ENCODE measurements at regions not wholly inside any gene's neighbourhood (a gene's known extent, or its start where the extent isn't known, plus 50 kb on each side); places are given as distances from the start of the nearest gene placed in this dataset.
A peak's percentile ranks its signal among the peaks of the same experiment; 100 is the strongest.
"Not testable (repeated sequence)": the region's sequence is repeated elsewhere in the genome, so short reads cannot be mapped to it uniquely, and the experiment has no call there.

DNA sequence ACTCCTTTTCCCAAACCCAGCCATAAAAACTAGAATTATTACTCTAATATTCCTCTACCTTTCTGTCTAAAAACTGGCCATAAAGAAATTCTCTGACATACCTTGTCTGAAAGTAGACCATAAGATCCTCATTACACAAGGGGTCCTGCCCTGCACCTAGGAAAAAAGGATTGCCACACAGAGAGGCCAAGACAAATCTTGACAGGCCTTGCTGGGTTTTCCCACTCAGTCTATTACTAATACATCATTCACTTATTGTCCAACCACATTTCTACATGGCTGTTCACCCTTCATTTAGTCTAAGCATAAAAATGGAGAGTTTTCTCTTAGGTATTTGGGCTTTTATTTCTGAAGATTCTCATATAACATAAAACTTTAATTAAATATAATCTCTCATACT, 319.8 kb downstream of the PCDH20 start:
- Histone ChIP-seq H3K4me1 (ENCODE audit: control insufficient read depth, insufficient read depth, low read length) (peaks cover 7% of the 10 kb centered on the region), H3K27ac (ENCODE audit: low read depth, low read length) (no peak overlapping the region), H3K9ac (ENCODE audit: extremely low read depth, low read length, poor library complexity, severe bottlenecking) (no peak overlapping the region), H3K9me3 (ENCODE audit: control insufficient read depth, low read length) (peaks cover 6% of the 10 kb centered on the region), H3K27me3 (ENCODE audit: control insufficient read depth, insufficient read depth, low read length, poor library complexity, severe bottlenecking) (no peaks in the 10 kb centered on the region), H3K4me3 (ENCODE audit: low read length) (peak overlapping the region; percentile 72), H3K36me3 (ENCODE audit: control insufficient read depth, insufficient read depth, low read length) (peaks cover 36% of the 10 kb centered on the region)
- Mint-ChIP-seq H3K27ac (no peak overlapping the region), H3K27me3 (ENCODE audit: insufficient read depth) (no peaks in the 10 kb centered on the region), H3K36me3 (ENCODE audit: low read depth) (peaks cover 62% of the 10 kb centered on the region), H3K9me3 (peaks cover 2% of the 10 kb centered on the region), H3K4me3 (no peak overlapping the region), H3K4me1 (peaks cover 49% of the 10 kb centered on the region)
- no peak for DNase-seq
- TF ChIP-seq, protein P1, sequence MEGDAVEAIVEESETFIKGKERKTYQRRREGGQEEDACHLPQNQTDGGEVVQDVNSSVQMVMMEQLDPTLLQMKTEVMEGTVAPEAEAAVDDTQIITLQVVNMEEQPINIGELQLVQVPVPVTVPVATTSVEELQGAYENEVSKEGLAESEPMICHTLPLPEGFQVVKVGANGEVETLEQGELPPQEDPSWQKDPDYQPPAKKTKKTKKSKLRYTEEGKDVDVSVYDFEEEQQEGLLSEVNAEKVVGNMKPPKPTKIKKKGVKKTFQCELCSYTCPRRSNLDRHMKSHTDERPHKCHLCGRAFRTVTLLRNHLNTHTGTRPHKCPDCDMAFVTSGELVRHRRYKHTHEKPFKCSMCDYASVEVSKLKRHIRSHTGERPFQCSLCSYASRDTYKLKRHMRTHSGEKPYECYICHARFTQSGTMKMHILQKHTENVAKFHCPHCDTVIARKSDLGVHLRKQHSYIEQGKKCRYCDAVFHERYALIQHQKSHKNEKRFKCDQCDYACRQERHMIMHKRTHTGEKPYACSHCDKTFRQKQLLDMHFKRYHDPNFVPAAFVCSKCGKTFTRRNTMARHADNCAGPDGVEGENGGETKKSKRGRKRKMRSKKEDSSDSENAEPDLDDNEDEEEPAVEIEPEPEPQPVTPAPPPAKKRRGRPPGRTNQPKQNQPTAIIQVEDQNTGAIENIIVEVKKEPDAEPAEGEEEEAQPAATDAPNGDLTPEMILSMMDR (conservative IDR thresholded peaks at IDR 0.05), result no peak

DNA sequence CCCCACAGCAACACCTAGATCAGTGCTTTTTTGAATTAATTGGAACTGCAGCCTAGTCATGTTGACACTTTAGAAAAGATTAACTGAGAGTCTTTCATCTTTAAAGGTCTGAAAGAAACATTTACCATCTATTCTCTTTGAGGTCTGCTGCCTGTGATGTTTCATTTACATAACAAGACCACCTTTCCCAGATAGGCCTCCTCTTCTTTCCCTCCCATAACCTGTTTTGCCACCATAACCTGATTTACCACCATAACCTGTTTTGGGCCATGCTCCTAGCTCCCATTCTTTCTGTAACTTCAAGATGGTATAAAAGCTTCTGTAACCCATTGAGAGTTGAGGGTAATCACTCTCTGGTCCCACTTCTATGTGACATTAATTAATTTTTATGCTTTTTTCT, 320.8 kb downstream of the PCDH20 start:
- Mint-ChIP-seq H3K4me3 (peak overlapping the region; percentile 87), H3K4me1 (peaks cover 50% of the 10 kb centered on the region), H3K27ac (peak overlapping the region; percentile 44), H3K27me3 (ENCODE audit: insufficient read depth) (no peaks in the 10 kb centered on the region), H3K36me3 (ENCODE audit: low read depth) (peaks cover 54% of the 10 kb centered on the region), H3K9me3 (peaks cover 4% of the 10 kb centered on the region)
- Histone ChIP-seq H3K27ac (ENCODE audit: low read depth, low read length) (no peak overlapping the region), H3K27me3 (ENCODE audit: control insufficient read depth, insufficient read depth, low read length, poor library complexity, severe bottlenecking) (no peaks in the 10 kb centered on the region), H3K36me3 (ENCODE audit: control insufficient read depth, insufficient read depth, low read length) (peaks cover 36% of the 10 kb centered on the region), H3K4me1 (ENCODE audit: control insufficient read depth, insufficient read depth, low read length) (peaks cover 7% of the 10 kb centered on the region), H3K9ac (ENCODE audit: extremely low read depth, low read length, poor library complexity, severe bottlenecking) (no peak overlapping the region), H3K4me3 (ENCODE audit: low read length) (peak overlapping the region; percentile 72), H3K9me3 (ENCODE audit: control insufficient read depth, low read length) (peaks cover 6% of the 10 kb centered on the region)
- DNase-seq, result no peak
- TF ChIP-seq, protein P1 (conservative IDR thresholded peaks at IDR 0.05), result no peak

DNA sequence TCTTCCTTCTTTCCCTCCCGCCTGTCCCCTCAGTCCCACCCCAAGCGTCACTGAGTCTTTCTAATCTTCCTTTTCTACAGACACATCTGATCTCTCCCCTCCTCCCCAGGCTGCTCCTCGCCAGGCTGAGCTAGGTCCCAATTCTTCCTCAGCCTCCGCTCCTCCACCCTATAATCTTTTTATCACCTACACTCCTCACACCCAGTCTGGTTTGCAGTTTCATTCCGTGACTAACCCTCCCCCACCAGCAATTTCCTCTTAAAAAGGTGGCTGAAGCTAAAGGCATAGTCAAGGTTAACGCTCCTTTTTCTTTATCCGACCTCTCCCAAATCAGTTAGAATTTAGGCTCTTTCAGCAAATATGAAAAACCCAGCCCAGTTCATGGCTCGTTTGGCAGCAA, 325.8 kb downstream of the PCDH20 start:
- Histone ChIP-seq H3K4me3 (ENCODE audit: low read length) (peak overlapping the region; percentile 84), H3K4me1 (ENCODE audit: control insufficient read depth, insufficient read depth, low read length) (peaks cover 12% of the 10 kb centered on the region), H3K9ac (ENCODE audit: extremely low read depth, low read length, poor library complexity, severe bottlenecking) (peak overlapping the region; percentile 81), H3K36me3 (ENCODE audit: control insufficient read depth, insufficient read depth, low read length) (peaks cover 25% of the 10 kb centered on the region), H3K9me3 (ENCODE audit: control insufficient read depth, low read length) (peaks cover 10% of the 10 kb centered on the region)
- DNase-seq, result peak; percentile 63
- not testable (repeated sequence) for H3K27me3 ChIP-seq (ENCODE audit: control insufficient read depth, insufficient read depth, low read length, poor library complexity, severe bottlenecking); H3K27me3 Mint-ChIP-seq (ENCODE audit: insufficient read depth); H3K27ac ChIP-seq (ENCODE audit: low read depth, low read length); H3K9me3 Mint-ChIP-seq
- 45 to 61% methylated on average over 4 to 8 of the region's 8 CpGs for WGBS, 2 experiments (ENCODE audit: insufficient coverage in 1 of 2, insufficient read length in 1 of 2)
- peaks cover 40% of the 10 kb centered on the region for H3K36me3 Mint-ChIP-seq (ENCODE audit: low read depth)
- H3K4me3 Mint-ChIP-seq, result peak overlapping the region; percentile 87
- H3K4me1 Mint-ChIP-seq, result peaks cover 64% of the 10 kb centered on the region
- H3K27ac Mint-ChIP-seq, result peak overlapping the region; percentile 95

DNA sequence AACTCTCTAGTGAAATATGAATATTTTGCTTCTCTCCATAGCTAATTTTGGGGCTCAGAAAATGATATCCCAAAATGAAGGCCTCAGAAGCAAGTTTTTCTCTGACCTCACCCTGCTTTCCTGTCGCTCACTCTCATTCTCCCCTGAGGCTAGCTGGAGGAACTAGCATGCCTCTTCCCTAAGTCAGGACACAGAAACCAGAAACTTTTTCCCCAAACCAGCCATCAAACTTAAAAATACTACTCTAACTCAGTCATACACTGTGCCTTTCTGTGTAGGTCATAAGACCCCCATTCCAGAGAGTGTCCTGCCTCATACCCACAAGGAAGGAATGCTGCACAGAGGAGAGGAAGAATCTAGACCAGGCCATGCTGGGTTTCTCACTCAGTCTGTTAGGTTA, 329.6 kb downstream of the PCDH20 start:
- Histone ChIP-seq H3K27ac (ENCODE audit: low read depth, low read length) (no peak overlapping the region), H3K9me3 (ENCODE audit: control insufficient read depth, low read length) (peaks cover 28% of the 10 kb centered on the region), H3K4me3 (ENCODE audit: low read length) (peak overlapping the region; percentile 74), H3K9ac (ENCODE audit: extremely low read depth, low read length, poor library complexity, severe bottlenecking) (no peak overlapping the region), H3K27me3 (ENCODE audit: control insufficient read depth, insufficient read depth, low read length, poor library complexity, severe bottlenecking) (no peaks in the 10 kb centered on the region), H3K4me1 (ENCODE audit: control insufficient read depth, insufficient read depth, low read length) (peaks cover 10% of the 10 kb centered on the region), H3K36me3 (ENCODE audit: control insufficient read depth, insufficient read depth, low read length) (peaks cover 35% of the 10 kb centered on the region)
- Mint-ChIP-seq H3K4me1 (peaks cover 38% of the 10 kb centered on the region), H3K27me3 (ENCODE audit: insufficient read depth) (no peaks in the 10 kb centered on the region), H3K36me3 (ENCODE audit: low read depth) (peaks cover 43% of the 10 kb centered on the region), H3K9me3 (peaks cover 15% of the 10 kb centered on the region), H3K4me3 (peak overlapping the region; percentile 32), H3K27ac (peak overlapping the region; percentile 80)
- TF ChIP-seq, protein P1 (conservative IDR thresholded peaks at IDR 0.05), result no peak
- 90% methylated on average over 1 of the region's 1 CpG; no CpG with 5 or more reads in 1 of the 2 experiments for WGBS, 2 experiments (ENCODE audit: insufficient coverage in 1 of 2, insufficient read length in 1 of 2)
- no peak for DNase-seq

Measured in endodermal cell (in vitro differentiated cells).